HG02759 (cell line): ENCODE measurements at regions not wholly inside any gene's neighbourhood (a gene's known extent, or its start where the extent isn't known, plus 50 kb on each side); places are given as distances from the start of the nearest gene placed in this dataset.

Source experiments
- ATAC-seq: cut with Tn5 transposase; IDR thresholded peaks from one replicate; pipeline ENCODE4 v1.9.1; 2021; ENCODE audit warnings: mild to moderate bottlenecking, moderate library complexity; ENCODE audit not compliant: unreplicated experiment

- ATAC-seq = no peak
Measured at GRCh38 chr12:4137015-4137414, 136.5 kb upstream of the CCND2 start.

- ATAC-seq = peak; percentile 75
Measured at GRCh38 chr12:4135919-4136605, 137.5 kb upstream of the CCND2 start.

DNA sequence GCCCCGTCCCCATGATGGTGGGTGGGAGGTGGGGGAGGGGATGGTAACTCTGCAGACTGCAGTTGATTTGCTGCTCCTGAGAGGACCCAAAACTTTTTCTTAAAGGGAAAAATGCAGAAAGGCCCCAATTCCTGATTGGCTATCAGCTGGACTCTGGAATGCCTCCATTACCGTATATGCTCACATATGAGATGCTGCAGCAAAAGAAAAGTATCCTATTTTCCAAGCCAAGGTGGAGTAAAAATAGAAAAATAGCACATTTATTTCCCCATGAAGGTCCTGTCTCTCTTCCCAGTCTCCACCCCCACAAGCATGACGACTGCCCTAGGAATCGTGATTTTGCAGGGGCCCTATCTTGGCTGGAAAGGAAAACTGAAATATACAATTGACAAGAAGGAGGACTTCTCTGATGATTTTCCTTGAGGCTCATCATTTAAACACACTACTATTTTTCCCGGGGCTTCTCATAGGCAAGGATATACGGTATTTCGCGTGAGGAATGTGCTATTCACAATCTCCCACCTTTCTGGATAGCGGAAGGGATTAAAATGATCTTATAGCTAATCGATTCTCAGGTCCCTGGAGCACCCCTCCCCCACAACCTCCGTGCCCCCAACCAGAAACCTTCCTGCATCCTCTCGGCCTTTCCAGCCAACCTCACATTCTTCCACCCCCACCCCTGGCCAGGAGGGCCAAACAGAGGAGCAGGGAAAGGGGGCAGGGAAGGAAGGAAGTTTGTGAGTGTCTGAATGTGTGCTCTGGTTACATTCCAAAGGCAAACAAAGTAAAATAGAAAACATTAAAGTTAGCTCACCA lies 138.9 kb upstream of the CCND2 start:
- no peak for ATAC-seq

- no peak for ATAC-seq
Measured at GRCh38 chr12:4133636-4134447, 139.7 kb upstream of the CCND2 start.

DNA sequence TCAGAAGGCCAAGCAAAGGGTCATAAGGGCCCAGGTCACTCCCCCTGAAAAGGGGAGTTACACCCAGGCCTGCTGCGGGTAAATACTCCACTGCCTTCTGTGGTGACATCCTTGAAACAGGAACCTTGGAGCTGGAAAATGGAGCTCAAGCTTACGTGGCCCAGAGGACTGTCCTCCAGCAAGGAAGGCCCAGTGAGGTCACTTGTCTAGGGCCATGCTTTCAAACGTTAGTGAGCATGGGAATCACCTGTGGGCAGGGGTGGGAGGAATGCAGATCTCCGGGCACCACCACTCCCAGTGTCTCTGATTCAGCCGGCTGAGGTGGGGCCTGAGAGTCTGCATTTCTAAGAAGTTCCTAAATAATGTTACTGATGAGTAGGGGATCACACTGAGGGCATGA lies 140.5 kb upstream of the CCND2 start:
- ATAC-seq = no peak

GRCh38 chr12:4121506-4122020 lies 152.0 kb upstream of the CCND2 start:
- no peak for ATAC-seq

DNA sequence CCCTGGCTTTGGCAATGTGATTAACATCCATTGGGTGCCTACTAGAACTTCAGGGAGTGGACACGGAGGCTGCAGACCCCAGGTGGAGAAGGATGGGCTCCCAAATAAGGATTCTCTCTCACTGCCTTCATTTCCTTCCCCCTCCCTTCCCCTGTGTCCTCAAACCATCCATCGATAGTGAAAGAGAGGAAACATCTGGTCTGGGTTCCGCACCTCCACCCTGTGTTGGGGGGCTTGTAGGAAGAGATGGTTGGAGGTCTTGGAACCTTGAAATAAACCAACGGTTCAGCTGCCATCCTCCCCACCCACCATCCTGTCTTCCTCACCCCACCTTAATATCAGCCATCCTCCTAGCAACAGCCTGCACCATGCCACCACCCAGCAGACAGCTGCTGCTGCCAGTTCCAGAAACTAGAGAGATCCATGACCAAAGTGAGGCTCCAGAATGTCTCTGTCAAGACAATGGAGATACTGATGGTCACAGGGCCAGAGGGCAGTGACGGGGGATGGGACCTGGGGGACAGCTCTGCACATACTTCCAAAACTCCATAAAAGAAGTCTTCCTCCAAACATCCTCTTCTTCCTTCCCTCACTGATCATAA lies 153.1 kb upstream of the CCND2 start:
- ATAC-seq = no peak

DNA sequence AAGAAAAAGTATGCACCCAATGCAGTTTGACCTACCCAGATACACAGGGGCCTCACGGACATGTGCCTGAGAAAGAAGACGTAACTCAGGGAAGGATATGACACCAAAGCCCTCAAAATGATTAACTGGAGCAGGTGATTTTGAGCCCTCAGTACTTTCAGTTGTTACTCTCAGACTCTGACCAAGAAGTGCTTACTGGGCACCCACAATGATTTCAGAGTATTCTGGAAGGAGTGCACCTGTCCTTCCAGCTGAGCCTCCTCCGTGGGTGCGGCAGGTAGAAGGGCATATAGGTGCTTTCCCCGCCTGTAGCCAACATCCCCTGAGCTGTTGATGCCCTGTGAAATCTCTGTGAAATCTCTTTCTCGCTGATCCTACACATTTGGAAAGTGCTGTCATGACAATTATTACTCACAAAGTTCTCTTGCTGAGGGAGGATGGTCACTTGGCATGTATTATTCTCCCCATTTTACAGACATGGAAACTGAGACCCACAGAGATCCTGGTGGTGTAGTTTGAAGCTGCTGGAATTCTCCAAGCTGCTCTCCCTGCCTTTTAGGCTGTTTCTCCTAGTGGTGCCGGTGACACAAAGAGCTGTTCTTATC lies 154.3 kb upstream of the CCND2 start:
- ATAC-seq = peak; percentile 78

GRCh38 chr12:4118601-4119156 lies 154.9 kb upstream of the CCND2 start:
- peak; percentile 5 for ATAC-seq

GRCh38 chr12:4118017-4118510 lies 155.5 kb upstream of the CCND2 start:
- peak; percentile 40 for ATAC-seq

DNA sequence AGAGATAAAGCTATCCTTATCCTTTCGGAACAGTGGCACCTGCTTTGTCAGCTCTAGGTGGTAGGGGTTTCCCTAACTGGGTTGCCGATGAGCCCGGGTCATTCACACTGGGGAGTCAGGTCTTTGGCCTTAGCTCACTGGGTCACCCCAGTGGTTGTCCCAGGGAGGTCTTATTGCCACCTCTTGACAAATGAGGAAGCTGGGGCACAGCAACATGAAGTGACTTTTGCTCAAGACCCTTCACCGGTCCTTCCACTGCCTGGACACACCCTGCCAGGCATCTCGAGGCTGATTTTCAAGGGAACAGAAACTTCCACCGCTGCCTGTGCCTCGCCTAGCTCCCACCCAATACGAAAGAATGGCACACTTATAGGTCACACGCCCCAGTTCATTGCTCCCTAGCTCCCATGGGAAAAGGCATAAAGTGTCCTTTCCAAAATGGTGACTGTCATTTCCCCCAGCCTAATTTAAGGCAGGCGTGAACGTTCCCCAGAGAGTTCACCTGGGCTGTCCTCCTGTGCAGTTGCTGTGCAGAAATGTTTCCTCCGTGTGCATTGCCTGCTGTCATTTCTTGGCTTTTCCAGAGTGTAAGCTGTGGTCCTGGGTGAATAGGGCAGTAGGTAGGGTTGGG lies 156.1 kb upstream of the CCND2 start:
- no peak for ATAC-seq

GRCh38 chr12:4116251-4117111 lies 157.1 kb upstream of the CCND2 start:
- no peak for ATAC-seq

DNA sequence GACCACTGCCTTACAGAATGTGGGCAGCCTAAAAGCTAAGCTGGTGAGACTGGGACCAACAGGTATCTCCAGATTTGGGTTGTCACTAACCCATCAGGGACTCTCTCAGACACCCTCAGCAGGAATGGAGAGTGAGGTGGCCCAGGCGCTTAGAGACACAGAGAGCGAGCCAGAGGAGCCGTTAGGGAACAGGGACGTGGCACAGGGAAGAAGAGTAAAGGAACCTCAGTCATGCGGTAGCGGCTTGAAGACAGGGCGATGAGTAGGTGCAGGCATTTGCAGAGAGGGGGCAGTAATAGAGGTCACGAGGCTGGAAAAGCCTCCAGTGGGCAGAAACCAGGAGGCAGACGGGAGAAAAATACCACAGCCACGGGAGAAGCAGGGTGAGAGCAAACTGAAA lies 158.0 kb upstream of the CCND2 start:
- ATAC-seq = no peak

- no peak for ATAC-seq
Measured at GRCh38 chr12:4114986-4115385, 158.6 kb upstream of the CCND2 start.

GRCh38 chr12:4112734-4113325 lies 160.7 kb upstream of the CCND2 start:
- ATAC-seq = no peak

DNA sequence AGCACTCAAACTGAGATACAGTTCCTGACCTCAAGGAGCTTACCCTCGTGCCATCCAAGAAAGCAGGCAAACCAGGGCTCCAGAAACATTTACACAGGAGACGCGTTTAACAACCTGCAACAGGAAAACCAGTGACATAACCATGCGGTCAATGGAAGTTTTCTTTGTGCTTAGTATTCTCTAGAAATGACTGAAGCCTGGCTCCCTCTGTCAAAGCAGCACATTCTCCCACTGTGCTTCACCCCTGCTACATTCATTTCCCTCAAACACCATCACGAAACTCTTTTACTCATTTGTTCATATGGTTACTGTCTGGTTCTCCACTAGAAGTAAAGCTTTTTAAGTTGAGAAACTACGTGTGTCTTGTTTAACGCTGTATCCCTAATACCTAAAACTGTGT lies 161.3 kb upstream of the CCND2 start:
- ATAC-seq = no peak

DNA sequence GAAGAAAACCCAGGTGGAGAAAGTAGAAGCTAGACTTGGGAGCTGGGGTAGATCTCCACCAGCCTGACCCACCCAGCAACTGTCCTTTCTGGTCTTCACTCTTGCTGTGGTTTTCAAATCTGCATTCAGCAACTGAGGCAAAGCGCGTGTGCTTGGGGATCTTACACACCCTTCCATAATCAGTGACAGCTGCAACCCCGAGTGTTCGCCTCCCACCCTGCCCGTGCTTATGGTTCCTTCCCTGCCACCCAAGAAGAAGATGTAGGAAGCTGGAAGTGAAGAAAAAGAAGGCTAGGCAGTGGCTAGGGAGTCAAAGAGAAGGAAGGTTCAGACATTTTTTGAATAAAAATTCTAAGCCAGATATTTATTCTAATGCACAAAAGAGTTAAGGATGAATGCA lies 162.6 kb upstream of the CCND2 start:
- ATAC-seq = no peak

DNA sequence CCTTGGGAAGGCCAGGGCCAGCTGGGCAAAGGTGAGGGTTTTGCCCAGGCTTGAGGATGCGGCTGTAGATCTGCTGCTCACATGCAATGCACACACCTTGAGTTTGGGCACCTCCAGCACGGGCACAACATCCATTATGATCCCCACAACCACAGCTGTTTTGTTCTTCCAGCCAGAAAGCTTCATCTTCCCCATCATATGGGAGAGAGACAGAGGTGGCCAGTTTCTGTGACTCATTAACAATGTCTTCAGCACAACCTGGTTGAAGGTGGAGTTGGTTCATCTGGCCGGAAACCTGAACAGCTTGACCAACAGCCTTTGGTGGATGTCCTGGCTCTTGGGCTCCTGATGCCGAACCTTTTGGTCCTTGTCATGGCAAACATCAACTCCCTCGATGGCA lies 163.7 kb upstream of the CCND2 start:
- ATAC-seq = no peak
